Spleen (tissue), 7 donors: ENCODE measurements at regions not wholly inside any gene's neighbourhood (a gene's known extent, or its start where the extent isn't known, plus 50 kb on each side); places are given as distances from the start of the nearest gene placed in this dataset.

Experiments used
- POLR2A ChIP-seq, 3 donors: fragments of 450-650 bp; IDR thresholded peaks; one replicate each; pipeline ENCODE4 v1.5.1; 2017; ENCODE audit warnings: antibody characterized with exemption in 3 of 3, mild to moderate bottlenecking in 1 of 3
- POLR2AphosphoS5 ChIP-seq, 3 donors: sonication (generic); formaldehyde crosslinking; IDR thresholded peaks; one replicate each; pipeline ENCODE4 v1.5.1; 2017; ENCODE audit warnings: antibody characterized with exemption in 3 of 3
- TF ChIP-seq, protein P1 (sequence below), 11 experiments: fragments of 200-600 bp in 7 of 11; fragments of 450-650 bp in 4 of 11; sonication (generic) in 4 of 11; IDR thresholded peaks in 8 of 11; conservative IDR thresholded peaks in 3 of 11; 1 replicate in 7 of 11; 2 replicates in 4 of 11; pipeline versions ENCODE4 v1.4.0 to v1.8.0; 2016 to 2021; ENCODE audit warnings: antibody characterized with exemption in 11 of 11, inconsistent platforms in 4 of 11, mild to moderate bottlenecking in 1 of 11
- donor health status: DM: no; HTN: no; CAD: no; lungs with moderate emphysema.
- donor health status: DM: no; HTN: no; CAD: no.
- donor health status: DM: no; HTN: no; CAD: no.

GRCh38 chr12:105835580-105836241 is 303.0 kb downstream of the NUAK1 start:
- TF ChIP-seq, protein P1, sequence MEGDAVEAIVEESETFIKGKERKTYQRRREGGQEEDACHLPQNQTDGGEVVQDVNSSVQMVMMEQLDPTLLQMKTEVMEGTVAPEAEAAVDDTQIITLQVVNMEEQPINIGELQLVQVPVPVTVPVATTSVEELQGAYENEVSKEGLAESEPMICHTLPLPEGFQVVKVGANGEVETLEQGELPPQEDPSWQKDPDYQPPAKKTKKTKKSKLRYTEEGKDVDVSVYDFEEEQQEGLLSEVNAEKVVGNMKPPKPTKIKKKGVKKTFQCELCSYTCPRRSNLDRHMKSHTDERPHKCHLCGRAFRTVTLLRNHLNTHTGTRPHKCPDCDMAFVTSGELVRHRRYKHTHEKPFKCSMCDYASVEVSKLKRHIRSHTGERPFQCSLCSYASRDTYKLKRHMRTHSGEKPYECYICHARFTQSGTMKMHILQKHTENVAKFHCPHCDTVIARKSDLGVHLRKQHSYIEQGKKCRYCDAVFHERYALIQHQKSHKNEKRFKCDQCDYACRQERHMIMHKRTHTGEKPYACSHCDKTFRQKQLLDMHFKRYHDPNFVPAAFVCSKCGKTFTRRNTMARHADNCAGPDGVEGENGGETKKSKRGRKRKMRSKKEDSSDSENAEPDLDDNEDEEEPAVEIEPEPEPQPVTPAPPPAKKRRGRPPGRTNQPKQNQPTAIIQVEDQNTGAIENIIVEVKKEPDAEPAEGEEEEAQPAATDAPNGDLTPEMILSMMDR (IDR thresholded peaks at IDR 0.05 in 8 of 11, conservative IDR thresholded peaks at IDR 0.05 in 3 of 11), result no peak
- TF ChIP-seq POLR2A (IDR thresholded peaks at IDR 0.05) (no peak), POLR2AphosphoS5 (IDR thresholded peaks at IDR 0.05) (no peak)
